Germinal center (tissue), 1 donor: ENCODE measurements at regions not wholly inside any gene's neighbourhood (a gene's known extent, or its start where the extent isn't known, plus 50 kb on each side); places are given as distances from the start of the nearest gene placed in this dataset.

ENCODE experiments used
- DNase-seq: peaks from one replicate; pipeline ENCODE4 v3.0.0; 2012; ENCODE audit warnings: mixed read lengths, low spot score

DNA sequence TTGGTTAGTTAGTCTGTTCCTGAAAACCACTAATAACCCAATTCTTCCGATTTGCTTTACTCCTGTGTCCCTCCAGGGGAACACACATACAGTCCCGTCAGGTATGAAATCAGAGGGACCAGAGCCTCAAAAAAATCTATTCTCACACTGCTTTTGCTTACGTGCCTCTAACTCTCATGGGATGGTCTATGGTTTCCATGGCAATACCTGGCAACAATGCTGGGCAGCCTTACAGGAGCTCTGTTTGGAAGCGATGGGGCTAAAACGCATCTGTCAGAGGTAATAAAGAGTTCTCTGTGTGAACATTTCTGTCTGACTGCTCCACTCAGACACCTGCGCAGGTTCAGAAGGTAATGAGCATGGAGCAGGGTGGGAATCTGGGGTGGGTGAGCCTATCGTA is 376.2 kb downstream of the GXYLT1 start:
- no peak for DNase-seq

DNA sequence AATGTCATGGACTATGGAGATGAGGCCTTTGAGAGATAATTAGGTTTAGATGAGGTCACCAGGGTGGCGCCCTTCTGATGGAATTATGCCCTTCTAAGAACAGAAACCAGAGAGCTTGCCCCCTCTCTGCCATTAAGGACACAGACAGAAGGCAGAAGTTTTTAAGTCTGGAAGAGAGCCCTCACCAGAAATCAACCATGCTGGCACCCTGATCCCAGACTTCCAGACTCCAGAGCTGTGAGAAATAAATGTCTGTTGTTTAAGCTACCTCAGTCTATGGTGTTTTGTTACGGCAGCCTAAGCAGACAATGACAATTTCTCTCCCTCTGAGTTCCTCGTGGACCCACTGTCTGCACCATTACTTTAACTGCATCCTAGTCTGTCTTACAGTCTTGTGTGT is 382.0 kb downstream of the GXYLT1 start:
- no peak for DNase-seq

DNA sequence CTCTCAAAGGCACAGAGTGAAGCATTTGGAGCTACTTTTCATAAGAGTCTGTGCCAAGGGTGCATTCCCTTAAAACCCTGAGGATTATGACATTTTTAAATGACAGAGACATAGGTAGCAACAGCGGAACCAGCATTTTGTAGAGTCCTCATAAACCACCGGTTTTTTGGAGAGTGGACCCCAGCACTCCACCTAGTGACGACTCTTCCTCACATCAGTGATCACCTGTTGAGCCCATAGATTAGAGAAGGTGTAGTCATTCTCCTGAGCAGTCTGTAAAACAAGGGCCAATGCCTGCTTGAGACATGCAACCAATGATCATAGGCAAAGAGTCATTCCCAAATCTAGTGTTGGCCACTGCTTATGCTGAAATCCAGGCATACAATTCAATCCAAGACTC is 399.1 kb downstream of the GXYLT1 start:
- no peak for DNase-seq

- no peak for DNase-seq
Measured at GRCh38 chr12:41743835-41744234, 400.8 kb downstream of the GXYLT1 start.

GRCh38 chr12:41739066-41739465 is 405.6 kb downstream of the GXYLT1 start:
- DNase-seq = no peak

DNA sequence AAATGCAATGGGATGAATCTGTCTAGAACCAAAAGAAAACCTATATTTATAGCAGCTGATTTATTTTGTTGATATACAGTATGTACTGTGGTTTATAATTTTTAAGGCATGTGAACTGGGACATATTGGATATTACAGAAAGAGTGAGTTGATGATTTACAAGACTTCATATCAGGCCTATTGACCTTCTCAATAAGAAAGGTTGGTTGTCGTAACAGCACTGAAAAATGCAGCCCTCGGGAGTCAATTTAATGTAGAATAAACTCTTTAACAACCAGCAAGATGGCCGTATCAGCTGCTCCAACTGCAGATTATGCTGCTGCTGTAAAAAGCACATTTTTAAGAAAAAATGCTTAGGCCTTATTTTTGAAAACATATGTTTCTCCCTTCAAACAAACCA is 407.3 kb downstream of the GXYLT1 start:
- no peak for DNase-seq

DNA sequence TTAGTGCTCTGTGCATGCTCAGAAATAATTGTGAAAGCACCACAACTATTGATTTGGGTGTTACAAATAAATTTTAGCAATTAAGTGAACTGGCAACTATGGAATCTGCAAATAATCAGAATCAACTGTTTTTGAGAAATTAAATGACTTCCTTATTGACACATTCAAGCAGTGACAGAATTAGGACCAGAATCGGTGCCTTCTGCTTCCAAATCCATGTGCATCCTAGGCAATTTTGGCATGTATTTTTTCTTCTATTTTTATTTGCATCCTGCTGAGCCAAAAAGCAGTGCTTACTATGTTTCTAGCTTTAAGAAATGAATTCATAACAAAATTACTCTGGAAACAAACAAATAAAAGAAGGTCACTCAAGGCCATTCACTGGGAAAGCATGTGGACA is 408.2 kb downstream of the GXYLT1 start:
- DNase-seq = no peak

- no peak for DNase-seq
Measured at GRCh38 chr12:41731691-41732090, 413.0 kb downstream of the GXYLT1 start.

DNA sequence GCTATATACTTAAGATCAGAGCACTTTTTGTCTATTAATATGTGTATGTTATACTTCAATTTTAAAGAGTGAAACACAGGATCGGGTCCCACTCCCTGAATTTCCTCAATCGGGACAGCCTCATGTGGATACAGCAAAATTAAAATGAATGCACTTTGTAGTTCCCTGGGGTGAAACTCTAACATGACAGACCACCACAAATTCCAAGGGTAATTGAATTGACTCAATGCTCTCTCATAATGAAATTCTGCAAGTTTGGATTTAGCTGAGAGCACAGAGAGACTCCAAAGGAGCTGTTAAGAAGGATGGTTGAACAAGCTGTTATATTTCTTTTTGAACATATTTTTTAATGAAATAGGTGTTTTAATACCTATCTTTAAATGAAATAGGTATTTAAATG is 413.6 kb downstream of the GXYLT1 start:
- DNase-seq = no peak

DNA sequence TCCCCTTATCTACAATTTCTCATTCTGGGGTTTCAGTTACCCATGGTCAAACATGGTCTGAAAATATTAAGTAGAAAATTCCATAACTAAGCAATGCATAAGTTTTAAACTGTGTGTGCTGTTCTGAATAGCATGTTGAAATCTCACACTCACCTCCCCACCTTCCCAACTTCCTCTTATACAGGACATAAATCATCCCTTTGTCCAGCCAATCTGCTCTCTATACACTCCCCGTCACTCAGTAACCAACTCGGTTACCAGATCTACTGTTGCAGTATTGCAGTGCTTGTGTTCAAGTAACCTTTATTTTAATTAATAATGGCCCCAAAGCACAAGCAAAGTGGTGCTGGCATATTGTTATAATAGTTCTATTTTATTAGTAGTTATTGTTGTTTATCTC is 420.5 kb downstream of the GXYLT1 start:
- DNase-seq = no peak

DNA sequence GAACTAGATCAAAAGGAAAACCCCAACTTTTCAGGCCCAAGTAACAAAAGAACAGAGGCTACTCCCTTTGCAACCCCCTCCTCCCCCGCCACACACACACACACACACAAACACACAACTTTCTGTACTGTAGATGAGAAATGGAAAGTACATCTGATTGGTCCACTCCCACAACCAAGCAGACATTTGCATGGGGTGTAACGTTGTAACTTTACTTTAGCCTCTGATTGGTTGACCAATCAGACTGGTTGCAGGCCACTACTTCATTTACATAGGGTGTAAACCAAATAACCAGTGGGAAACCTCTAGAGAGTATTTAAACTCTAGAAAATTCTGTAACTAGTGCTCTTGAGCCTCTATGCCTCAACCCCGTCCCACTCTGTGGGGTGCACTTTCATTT is 425.5 kb downstream of the GXYLT1 start:
- no peak for DNase-seq

DNA sequence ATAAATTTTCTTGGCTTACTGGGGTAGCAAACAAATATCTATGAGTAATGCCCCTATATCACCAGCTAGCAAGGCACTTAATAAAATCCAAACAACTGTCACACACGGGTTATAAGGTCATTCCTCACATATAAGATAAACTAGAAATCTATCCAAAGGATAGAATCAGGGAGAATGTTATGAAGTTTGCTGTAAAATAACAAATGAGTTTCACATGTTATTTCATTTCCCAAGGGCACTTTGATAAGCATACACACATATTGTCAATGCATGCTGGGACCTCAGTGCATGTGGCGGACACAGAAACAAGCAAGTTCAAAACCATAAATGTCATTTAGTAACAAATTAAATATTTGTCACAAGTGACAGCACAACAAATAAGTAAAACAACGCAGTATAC is 429.4 kb downstream of the GXYLT1 start:
- DNase-seq = no peak

- DNase-seq = no peak
Measured at GRCh38 chr12:41709463-41710285, 435.0 kb downstream of the GXYLT1 start.

GRCh38 chr12:41709012-41709411 is 435.7 kb downstream of the GXYLT1 start:
- DNase-seq = no peak

DNA sequence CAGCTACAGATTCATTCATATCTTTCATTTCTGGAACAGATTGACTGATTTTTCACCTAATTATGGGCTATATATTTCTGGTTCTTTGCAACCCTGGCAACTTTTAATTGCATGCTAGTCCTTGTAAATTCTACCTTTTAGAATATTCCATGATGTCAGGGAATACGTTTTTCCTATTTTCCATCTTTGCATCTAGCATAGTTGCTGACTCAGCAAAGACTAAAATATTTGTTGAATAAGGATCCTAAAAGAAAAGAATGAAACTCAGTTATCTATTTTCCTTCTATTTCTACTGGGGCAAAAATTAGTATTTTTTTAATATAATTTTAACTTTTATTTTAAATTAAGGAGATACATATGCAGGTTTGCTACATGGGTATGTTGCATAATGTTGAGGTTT is 438.3 kb downstream of the GXYLT1 start:
- DNase-seq = no peak

DNA sequence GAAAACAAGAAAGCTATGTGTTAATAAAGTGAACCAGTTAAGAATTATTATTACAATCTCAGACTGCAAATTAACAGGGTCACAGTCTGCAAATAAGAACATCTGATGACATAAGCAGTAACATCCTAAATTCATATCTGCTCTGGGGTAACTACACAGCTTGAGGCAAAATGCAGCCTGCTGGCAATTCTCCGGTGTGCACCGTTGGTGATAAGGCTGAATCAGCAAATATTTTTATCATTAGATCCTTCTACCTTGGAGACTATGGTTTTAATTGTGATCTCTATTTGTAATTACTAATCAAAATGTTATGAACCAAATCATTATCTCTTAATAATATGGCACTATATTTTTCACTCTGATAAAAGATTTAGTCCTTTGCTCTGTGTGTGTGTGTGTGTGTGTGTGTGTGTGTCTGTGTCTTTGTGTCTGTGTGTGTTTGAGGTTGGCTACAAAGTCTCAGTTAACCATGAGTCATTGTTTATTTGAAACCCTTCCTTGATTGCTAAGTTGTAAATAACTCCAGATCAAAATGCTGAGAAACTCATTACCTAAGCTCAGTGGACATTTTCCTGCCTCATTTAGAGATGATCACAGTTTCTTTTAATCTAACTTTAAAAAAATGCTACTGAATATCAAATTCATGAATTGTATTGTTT is 442.6 kb downstream of the GXYLT1 start:
- DNase-seq = no peak

DNA sequence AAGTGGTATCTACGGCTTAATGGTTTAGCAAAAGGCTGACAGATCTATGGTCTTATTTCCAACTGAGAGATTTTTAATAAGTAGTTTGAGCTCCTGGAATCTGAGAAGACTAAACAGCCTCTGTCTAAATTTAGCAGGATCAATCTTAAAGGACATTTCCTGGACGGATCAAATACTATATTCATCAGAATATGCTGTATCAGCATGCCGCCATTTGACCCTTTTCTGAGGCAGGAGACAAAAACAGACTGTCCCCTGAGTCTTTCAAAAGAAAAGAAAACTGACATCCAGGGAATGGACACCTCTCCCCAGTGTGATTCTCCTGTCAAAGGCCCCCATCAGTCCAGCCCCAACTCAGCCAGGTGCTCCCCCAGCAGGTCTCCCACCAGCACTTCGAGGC is 443.7 kb downstream of the GXYLT1 start:
- no peak for DNase-seq

DNA sequence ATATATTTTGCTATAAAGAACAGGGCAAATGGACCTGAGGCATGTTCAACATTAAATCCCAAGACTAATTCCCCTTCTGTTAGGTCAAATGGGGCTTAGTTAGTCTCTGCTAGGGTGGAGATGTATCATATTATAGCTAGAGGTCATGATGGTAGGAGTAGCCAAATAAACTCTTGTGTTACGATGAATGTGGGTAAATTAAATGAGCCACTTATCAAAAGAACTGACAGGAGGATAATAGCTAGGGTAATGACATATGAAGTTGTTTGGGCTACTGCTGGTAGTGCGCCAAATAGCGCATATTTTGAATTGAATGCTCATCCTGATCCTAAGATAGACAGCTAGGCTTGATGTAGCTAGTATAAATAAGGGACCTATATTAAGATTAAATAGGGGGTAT is 445.0 kb downstream of the GXYLT1 start:
- DNase-seq = no peak

- no peak for DNase-seq
Measured at GRCh38 chr12:41697161-41697560, 447.5 kb downstream of the GXYLT1 start.

GRCh38 chr12:41684997-41685396 is 459.7 kb downstream of the GXYLT1 start:
- no peak for DNase-seq

DNA sequence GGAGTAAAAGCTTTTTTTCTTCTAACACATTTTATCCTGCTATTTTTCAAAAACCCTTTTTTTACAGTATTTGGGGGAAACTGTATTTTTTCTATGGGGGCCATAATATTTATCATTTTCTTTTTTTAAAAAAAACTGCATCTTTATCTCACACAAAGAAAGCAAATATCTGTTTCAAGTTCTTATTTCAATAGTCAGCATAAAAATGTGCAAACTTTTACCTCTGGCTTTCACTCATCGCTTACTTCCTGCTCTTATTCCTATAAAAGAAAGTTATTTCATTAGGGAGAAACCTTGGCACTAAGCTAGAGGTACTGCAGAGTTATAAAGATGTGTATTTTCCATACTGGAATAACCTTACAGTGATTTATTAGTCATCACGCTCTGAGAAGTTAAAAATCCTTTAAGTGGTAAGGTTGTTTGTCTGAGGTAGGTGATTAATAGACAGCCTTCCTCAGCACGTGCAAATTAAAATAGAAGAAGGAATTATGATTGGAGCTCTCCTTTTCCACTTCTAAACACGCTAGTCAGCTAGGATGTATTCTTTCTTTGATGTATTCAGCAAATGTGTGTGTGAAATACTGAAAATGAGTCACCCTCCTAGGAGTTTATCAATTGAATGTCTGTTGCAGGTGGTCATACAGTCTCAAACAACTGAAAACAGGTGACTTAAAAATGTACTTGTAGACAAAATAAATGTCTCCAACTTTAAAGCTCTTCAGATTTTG is 461.0 kb downstream of the GXYLT1 start:
- DNase-seq = no peak

- peak; percentile 15 for DNase-seq
Measured at GRCh38 chr12:41683023-41683422, 461.7 kb downstream of the GXYLT1 start.

DNA sequence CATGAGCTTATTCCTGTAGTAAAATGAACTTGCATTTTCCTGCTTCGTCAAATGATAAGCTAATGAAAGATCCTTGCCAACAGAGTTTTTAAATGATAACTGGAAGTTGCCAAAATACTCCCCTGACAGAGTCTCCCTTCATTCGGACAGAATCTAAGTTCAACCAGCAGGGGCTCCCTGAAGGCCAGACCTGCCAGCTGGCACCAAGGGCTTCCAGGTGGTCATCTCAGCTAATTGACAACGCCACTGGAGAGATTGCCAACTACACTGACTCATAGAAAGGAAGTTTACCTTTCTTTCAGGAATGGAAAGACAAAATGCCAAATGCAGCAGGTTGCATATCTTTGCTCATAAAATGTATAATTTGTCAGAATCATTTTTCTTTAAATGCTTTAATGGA is 462.8 kb downstream of the GXYLT1 start:
- DNase-seq = no peak
